Esophagus mucosa (tissue), 1 donor: ENCODE measurements at regions not wholly inside any gene's neighbourhood (a gene's known extent, or its start where the extent isn't known, plus 50 kb on each side); places are given as distances from the start of the nearest gene placed in this dataset.
"Not testable (repeated sequence)": the region's sequence is repeated elsewhere in the genome, so short reads cannot be mapped to it uniquely, and the experiment has no call there.

Source experiments
- ATAC-seq: fragments of 200-7000 bp; cut with Tn5 transposase; one replicate; pipeline ENCODE4 v1.9.1; 2020
- donor health status: DM: yes; HTN: yes; CAD: no.

- no peak for ATAC-seq
Measured at GRCh38 chr6:141443032-141443431, 689.7 kb upstream of the GJE1 start.

- ATAC-seq, result no peak
Measured at GRCh38 chr6:141439513-141439912, 693.2 kb upstream of the GJE1 start.

GRCh38 chr6:141437685-141438084 is 695.0 kb upstream of the GJE1 start:
- ATAC-seq, result no peak

GRCh38 chr6:141437011-141437410 is 695.7 kb upstream of the GJE1 start:
- ATAC-seq, result no peak

GRCh38 chr6:141426400-141426980 is 706.2 kb upstream of the GJE1 start:
- ATAC-seq, result no peak

- no peak for ATAC-seq
Measured at GRCh38 chr6:141421378-141421777, 711.3 kb upstream of the GJE1 start.

- ATAC-seq, result no peak
Measured at GRCh38 chr6:141418076-141418475, 714.6 kb upstream of the GJE1 start.

- no peak for ATAC-seq
Measured at GRCh38 chr6:141415896-141416295, 716.8 kb upstream of the GJE1 start.

GRCh38 chr6:141413196-141413595 is 719.5 kb upstream of the GJE1 start:
- no peak for ATAC-seq

GRCh38 chr6:141406761-141407160 is 726.0 kb upstream of the GJE1 start:
- no peak for ATAC-seq

GRCh38 chr6:141403827-141404226 is 728.9 kb upstream of the GJE1 start:
- no peak for ATAC-seq

- no peak for ATAC-seq
Measured at GRCh38 chr6:141403103-141403502, 729.6 kb upstream of the GJE1 start.

GRCh38 chr6:141402489-141402888 is 730.2 kb upstream of the GJE1 start:
- no peak for ATAC-seq

- ATAC-seq, result no peak
Measured at GRCh38 chr6:141401851-141402250, 730.9 kb upstream of the GJE1 start.

- ATAC-seq, result no peak
Measured at GRCh38 chr6:141401168-141401567, 731.6 kb upstream of the GJE1 start.

GRCh38 chr6:141398949-141399348 is 733.8 kb upstream of the GJE1 start:
- no peak for ATAC-seq

- ATAC-seq, result no peak
Measured at GRCh38 chr6:141395443-141396008, 737.2 kb upstream of the GJE1 start.

GRCh38 chr6:141394565-141395051 is 738.1 kb upstream of the GJE1 start:
- no peak for ATAC-seq

- ATAC-seq, result no peak
Measured at GRCh38 chr6:141394125-141394536, 738.6 kb upstream of the GJE1 start.

GRCh38 chr6:141393405-141394124 is 739.2 kb upstream of the GJE1 start:
- ATAC-seq, result no peak

- ATAC-seq, result not testable (repeated sequence)
Measured at GRCh38 chr6:141391135-141391534, 741.6 kb upstream of the GJE1 start.

GRCh38 chr6:141388666-141389065 is 744.1 kb upstream of the GJE1 start:
- ATAC-seq, result no peak

- ATAC-seq, result no peak
Measured at GRCh38 chr6:141370438-141370837, 762.3 kb upstream of the GJE1 start.

GRCh38 chr6:141366796-141367195 is 765.9 kb upstream of the GJE1 start:
- ATAC-seq, result not testable (repeated sequence)
